Urinary bladder (tissue), 3 donors: ENCODE measurements at regions not wholly inside any gene's neighbourhood (a gene's known extent, or its start where the extent isn't known, plus 50 kb on each side); places are given as distances from the start of the nearest gene placed in this dataset.

Source experiments
- DNase-seq: peaks from one replicate; pipeline ENCODE4 v3.0.0-alpha.2; 2015; ENCODE audit errors: extremely low spot score
- H3K27ac ChIP-seq: one replicate; pipeline ENCODE4 v1.5.1; 2013; ENCODE audit warnings: low read depth, mild to moderate bottlenecking, moderate library complexity
- H3K36me3 ChIP-seq: one replicate; pipeline ENCODE4 v1.6.1; 2013; ENCODE audit warnings: mild to moderate bottlenecking, moderate library complexity; ENCODE audit not compliant: insufficient read depth
- H3K4me1 ChIP-seq: one replicate; pipeline ENCODE4 v1.6.1; 2013; ENCODE audit warnings: mild to moderate bottlenecking, moderate library complexity; ENCODE audit not compliant: insufficient read depth
- H3K4me3 ChIP-seq: one replicate; pipeline ENCODE4 v1.5.1; 2013; ENCODE audit warnings: low read depth, low read length
- WGBS: extraction: QIAGEN DNeasy Blood & Tissue Kit; methylation state at CpG from one replicate; pipeline ENCODE4 v1.1.7; 2013; 5-methylcytosine and 5-hydroxymethylcytosine counted together
- donor health status: healthy with polysubstance abuse.
- donor health status: healthy.

DNA sequence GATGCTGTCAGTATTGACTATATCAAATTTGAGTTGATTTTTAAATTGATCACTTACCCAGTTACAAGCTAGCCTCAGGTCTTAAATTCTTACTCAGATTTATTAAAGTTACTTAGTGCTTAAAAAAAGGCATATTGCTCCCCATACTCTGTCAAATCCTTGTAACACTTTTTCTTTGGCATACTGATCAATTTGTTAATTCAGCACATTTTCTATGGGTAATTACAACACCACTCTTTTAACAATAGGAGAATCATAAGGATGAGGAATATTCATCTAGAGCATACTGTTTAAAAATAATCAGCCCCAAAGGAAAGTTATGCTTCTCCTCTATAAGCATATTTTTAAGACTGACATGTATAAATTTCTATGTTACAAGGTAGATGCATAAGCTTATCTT is 482.5 kb downstream of the PABPC4L start:
- H3K36me3 ChIP-seq = no peaks in the 10 kb centered on the region

DNA sequence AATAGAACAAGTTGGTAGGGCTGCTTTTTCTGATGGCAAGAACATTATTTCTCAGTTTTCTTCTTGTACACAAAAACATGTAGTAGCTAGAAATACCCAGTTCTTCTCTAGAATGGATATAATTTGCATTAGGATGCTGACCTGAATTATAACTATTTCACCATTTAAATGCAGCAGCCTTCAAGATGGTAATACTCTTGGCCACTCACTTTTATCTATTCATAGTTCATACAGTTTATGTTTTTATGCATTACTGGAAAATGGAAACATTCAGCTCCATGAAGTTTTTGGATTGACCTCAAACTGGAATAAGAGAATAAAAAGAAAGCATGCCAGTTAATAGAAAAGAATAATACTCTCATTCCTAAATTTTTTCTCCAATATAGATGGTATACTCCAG is 487.4 kb downstream of the PABPC4L start:
- no peak for DNase-seq
- H3K4me3 ChIP-seq = no peak overlapping the region
- H3K4me1 ChIP-seq = no peaks in the 10 kb centered on the region
- no peak overlapping the region for H3K27ac ChIP-seq
- no peaks in the 10 kb centered on the region for H3K36me3 ChIP-seq

More for the DNA sequence above, 482.5 kb downstream of the PABPC4L start:
- no peaks in the 10 kb centered on the region for H3K4me1 ChIP-seq
- no peak overlapping the region for H3K4me3 ChIP-seq
- no peak for DNase-seq
- no peak overlapping the region for H3K27ac ChIP-seq

DNA sequence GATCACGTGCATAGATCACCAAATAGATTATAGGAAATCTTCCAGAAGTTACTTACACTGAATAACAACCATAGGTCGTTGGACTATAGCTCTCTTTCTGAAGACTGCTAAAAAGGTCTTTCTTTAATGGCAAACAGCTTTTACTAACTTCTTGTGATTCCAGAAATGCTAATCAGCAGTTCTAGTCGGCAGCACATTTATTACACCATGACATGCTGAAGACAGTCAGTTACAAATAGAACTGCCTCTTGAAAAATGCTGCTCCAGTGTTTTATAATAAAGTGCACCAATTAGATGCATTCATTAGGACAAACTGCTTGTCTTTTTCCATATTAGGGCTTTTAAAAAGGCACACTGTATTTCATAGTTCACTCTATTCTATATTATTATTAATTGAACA is 488.2 kb downstream of the PABPC4L start:
- no peak for DNase-seq
- H3K4me1 ChIP-seq = no peaks in the 10 kb centered on the region
- no peaks in the 10 kb centered on the region for H3K36me3 ChIP-seq
- no peak overlapping the region for H3K27ac ChIP-seq
- 46% methylated on average over 3 of the region's 3 CpGs for WGBS
- H3K4me3 ChIP-seq = no peak overlapping the region

DNA sequence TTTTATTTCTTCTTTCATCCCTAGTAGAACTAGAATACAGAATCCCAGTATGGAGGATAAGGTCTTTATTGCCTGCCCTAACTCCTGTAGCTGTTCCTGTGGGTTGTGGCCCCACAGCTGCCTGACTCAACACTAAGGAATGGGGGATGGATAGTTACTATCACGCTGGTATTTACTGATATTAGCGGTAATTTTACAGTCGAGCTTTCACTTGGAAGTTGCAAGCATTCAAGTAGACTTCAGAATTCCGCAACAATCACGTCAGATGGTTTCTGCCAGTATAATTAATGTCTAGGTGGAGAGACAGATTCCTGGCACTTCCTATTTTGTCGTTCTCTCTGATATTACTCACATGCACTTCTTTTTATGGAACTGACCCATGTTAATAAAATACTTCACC is 489.8 kb downstream of the PABPC4L start:
- no peak for DNase-seq
- no peaks in the 10 kb centered on the region for H3K4me1 ChIP-seq
- 44% methylated on average over 6 of the region's 6 CpGs for WGBS
- no peaks in the 10 kb centered on the region for H3K36me3 ChIP-seq
- H3K27ac ChIP-seq = no peak overlapping the region
- H3K4me3 ChIP-seq = no peak overlapping the region

DNA sequence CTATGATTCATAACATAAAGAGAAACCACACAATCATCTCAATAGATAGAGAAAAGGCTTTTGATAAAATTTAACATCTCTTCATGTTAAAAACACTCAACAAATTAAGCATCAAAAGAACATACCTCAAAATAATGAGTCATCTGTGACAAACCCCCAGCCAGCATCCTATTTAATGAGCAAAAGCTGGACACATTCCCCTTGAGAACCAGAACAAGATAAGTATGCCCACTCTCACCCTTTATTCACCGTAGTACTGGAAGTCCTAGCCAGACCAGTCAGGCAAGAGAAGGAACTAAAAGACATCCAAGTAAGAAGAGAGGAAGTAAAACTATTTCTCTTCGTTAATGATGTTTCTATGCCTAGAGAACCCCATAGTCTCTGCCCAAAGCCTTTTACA is 507.2 kb downstream of the PABPC4L start:
- no peak for DNase-seq
- WGBS = 78% methylated on average over 2 of the region's 2 CpGs
- Histone ChIP-seq H3K27ac (no peak overlapping the region), H3K36me3 (no peaks in the 10 kb centered on the region), H3K4me1 (no peaks in the 10 kb centered on the region), H3K4me3 (no peak overlapping the region)

DNA sequence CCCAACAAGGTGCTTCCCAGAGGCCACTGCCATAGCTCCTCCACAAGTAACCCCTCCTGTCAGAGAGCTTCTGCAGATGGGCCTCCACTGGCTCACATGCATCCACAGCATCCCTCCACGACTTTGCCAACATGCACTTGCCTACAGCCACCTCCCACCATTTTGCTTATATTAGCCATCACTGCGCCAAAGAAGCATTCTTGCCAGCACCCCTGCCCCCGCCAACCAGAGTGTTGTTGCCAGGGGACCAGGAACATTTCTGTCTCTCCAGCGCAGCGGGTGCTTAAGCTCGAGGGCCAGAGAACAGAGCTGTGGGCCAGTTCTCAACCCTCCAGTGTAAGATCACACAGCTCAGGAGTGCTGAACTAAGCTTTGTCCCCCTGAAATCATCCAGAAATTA is 517.6 kb downstream of the PABPC4L start:
- DNase-seq = no peak
- 84% methylated on average over 6 of the region's 6 CpGs for WGBS
- Histone ChIP-seq H3K36me3 (no peaks in the 10 kb centered on the region), H3K4me1 (no peaks in the 10 kb centered on the region), H3K4me3 (no peak overlapping the region), H3K27ac (no peak overlapping the region)

DNA sequence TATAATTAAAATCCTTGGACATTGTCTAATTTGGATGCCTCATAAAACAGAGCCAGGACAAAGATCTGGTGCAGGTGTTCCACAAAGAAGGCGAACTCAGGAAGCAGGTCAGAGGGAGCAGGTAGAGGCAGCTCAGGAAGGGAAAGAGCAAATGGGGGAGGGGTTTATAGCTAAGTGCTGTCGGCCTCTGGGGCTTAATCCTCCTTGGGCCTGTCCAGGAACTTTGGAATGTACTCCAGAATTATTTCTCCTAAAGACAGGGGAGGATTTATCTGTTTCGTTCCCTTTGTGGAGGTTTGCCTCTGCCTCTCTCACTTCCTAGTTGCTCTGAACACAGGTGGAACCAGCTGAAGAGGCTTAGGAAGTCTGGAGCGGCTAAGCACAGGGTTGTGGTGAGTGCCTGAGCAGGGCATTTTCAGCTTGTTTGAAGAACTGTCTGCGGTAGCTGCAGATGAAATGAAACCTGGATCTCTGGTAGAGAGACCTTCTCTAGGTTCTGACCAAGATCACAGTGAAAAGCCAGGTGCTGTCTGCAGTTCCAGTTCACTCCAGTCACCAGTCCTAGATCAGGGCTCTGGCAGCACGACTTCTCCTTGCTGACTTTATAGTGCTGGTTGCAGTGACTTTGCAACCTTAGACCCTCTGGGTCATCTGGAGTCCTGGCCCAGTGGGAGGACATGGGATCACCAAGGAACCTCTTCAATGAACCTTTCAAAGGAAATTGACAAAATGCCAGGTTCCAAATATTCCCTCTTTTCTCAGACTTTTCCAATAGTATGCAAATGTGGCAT is 519.2 kb downstream of the PCDH10 start:
- DNase-seq = no peak
- WGBS = 46% methylated on average over 6 of the region's 6 CpGs
- Histone ChIP-seq H3K36me3 (no peaks in the 10 kb centered on the region), H3K4me1 (no peaks in the 10 kb centered on the region), H3K4me3 (no peak overlapping the region), H3K27ac (no peak overlapping the region)

DNA sequence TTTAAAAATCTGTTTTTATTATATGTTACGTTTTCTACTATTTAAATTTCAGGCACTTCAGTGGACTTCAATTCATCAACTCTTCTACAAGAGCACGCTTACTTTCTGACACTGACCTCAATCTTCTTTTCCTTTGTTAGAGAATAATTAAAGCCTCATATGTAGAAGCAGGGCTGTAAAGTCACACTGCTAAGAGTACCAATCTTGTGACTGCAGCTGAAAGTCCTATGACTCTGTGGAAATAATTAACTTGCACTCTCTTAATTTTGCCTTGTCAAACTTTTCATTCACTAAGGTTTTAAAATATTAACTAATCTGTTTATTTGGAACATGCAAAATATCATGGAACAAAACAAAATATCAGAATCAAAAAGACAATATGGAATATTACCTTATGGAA is 498.1 kb downstream of the PCDH10 start:
- no peaks in the 10 kb centered on the region for H3K4me1 ChIP-seq
- no peak for DNase-seq
- WGBS = 44% methylated on average over 2 of the region's 2 CpGs
- no peaks in the 10 kb centered on the region for H3K36me3 ChIP-seq
- no peak overlapping the region for H3K27ac ChIP-seq
- no peak overlapping the region for H3K4me3 ChIP-seq

DNA sequence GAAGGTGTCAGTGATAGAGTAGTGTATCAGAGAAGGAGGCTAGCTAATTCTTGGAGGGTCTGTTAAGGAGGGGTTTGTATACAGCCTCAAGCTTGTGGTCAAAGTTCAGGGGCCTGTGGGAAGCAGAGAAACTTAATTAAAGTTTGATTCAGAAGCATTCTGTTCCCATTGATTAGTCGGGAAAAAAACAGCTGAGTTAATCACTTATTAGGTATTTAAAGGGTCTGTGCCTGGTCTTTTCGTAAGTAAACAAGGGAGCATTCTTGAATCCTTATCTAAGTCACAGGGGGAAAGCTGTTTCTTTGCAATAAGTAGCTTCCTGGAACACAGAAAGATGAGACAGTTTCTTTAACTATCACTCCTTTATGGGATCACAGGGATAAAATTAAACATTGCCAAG is 492.1 kb downstream of the PCDH10 start:
- Histone ChIP-seq H3K4me3 (no peak overlapping the region), H3K36me3 (no peaks in the 10 kb centered on the region), H3K4me1 (no peaks in the 10 kb centered on the region), H3K27ac (no peak overlapping the region)
- no peak for DNase-seq
- 31% methylated on average over 2 of the region's 2 CpGs for WGBS

DNA sequence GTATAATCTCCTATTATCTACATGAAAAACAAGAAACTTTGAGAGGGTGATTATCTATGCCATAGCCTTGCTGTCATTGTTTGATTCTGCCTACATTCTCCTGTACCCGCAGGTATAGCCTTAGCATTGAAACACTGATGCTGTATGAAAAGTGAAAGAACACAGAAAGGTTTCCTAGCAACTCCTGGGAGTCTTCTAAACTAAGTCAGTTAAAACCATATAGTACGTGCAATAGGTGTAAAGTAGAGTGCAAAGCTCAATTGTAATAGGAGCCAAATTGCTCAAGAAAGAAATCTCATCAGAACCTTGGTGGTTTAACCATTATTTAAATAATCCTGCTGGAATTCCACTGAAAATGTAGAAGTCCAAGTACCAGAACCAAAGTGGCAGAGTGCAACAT is 489.7 kb downstream of the PCDH10 start:
- no peak for DNase-seq

DNA sequence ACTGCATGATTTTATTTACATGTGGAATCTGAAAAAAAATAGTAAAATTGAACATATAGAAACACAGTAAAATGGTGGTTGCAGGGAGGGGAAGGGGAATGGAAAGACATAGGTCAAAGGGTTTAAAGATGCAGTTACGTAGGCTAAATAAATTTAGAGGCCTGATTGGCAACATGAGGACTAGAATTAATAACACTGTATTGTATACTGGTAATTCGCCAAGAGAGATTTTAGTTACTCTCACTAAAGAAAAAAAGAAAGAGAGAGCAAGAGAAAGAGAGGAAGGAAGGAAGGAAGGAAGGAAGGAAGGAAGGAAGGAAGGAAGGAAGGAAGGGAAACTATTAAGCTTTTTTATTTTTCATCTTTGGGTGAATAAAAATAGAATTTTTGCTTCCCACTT is 488.1 kb downstream of the PCDH10 start:
- 89% methylated on average over 2 of the region's 2 CpGs for WGBS
- Histone ChIP-seq H3K4me1 (no peaks in the 10 kb centered on the region), H3K27ac (no peak overlapping the region), H3K4me3 (no peak overlapping the region), H3K36me3 (no peaks in the 10 kb centered on the region)
- no peak for DNase-seq

More for the DNA sequence above, 489.7 kb downstream of the PCDH10 start:
- H3K36me3 ChIP-seq = no peaks in the 10 kb centered on the region
- WGBS = 87% methylated on average over 2 of the region's 2 CpGs
- no peak overlapping the region for H3K4me3 ChIP-seq
- H3K4me1 ChIP-seq = no peaks in the 10 kb centered on the region
- H3K27ac ChIP-seq = no peak overlapping the region

DNA sequence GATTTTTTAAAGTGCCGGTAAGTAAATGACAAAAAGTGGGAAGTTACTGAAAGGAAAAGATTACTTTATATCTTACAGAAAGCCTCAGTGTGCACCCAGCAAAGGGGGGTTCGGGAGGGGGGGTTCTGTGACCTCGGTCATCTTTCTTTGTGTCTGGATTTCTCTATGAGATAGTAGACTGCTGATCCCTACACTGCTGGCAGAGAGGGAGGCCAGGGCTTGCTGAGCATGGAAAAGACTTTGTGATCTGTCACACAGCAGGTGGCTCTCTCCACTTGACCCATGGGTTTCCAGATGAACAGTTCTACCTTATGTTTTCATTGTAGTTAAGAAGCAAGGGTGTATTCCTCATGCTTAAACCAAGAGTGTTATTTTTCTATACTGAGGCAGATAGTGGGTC is 475.6 kb downstream of the PCDH10 start:
- H3K27ac ChIP-seq = no peak overlapping the region
- no peak for DNase-seq
- no peak overlapping the region for H3K4me3 ChIP-seq
- H3K4me1 ChIP-seq = no peaks in the 10 kb centered on the region
- WGBS = 24% methylated on average over 3 of the region's 3 CpGs
- H3K36me3 ChIP-seq = no peaks in the 10 kb centered on the region

DNA sequence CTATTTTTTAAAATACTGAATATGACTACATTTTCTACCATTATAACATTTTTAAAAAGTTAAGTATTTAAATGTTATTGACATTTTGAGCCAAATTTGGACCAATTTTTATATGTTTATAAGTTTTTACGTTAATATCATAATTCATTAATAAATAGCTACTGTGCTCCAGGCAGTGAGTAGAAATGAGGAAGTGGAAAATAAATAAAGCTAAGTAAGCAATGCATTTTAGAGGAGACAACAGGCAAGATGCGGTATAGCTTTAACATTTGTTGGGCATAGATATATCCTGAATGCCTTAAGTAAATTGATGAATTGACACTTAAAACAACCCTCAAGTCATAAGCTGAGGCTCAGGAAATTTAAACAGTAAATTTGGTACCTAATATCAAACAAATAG is 474.8 kb downstream of the PCDH10 start:
- Histone ChIP-seq H3K4me3 (no peak overlapping the region), H3K27ac (no peak overlapping the region), H3K36me3 (no peaks in the 10 kb centered on the region), H3K4me1 (no peaks in the 10 kb centered on the region)
- 86% methylated on average over 2 of the region's 2 CpGs for WGBS
- DNase-seq = no peak

DNA sequence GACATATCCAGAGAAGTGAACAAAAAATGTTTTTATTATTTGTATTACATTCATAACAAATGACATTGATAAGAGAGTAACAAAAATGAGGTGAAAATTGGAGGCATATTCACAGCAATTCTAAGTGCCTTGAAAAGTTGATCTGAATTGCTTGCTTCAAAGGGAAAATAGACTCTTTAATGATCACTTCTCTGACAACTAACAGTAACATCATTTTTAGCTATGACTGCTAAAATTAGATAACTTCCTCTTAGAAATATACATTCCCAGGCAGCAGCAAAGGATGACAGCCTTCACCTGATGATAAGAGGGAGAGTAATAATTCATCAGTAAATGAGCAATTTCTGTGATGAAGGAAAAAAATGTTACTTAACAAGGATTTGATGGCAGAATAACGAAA is 472.5 kb downstream of the PCDH10 start:
- 94% methylated on average over 1 of the region's 1 CpG for WGBS
- no peak for DNase-seq
- Histone ChIP-seq H3K4me3 (no peak overlapping the region), H3K36me3 (no peaks in the 10 kb centered on the region), H3K4me1 (no peaks in the 10 kb centered on the region), H3K27ac (no peak overlapping the region)

DNA sequence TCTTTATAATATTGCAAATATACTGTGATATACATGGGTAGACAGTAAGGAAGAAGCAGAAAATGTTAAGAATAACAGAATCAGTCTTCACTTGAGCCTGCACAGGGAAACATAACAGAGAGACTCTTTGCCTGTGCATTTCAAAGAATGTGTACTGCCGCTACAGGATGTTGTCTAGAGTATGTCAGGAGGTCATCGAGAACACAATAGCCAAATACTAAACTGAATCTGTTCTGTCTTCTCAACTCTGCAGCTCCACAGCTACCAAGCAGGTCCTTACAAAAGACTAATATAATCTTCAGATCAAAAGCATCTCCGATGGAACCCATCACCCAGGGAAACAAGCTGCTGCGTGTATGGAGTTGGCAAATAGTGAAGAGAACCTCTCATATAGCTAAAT is 471.5 kb downstream of the PCDH10 start:
- 41% methylated on average over 4 of the region's 4 CpGs for WGBS
- no peak overlapping the region for H3K27ac ChIP-seq
- no peaks in the 10 kb centered on the region for H3K36me3 ChIP-seq
- no peak for DNase-seq
- H3K4me1 ChIP-seq = no peaks in the 10 kb centered on the region
- H3K4me3 ChIP-seq = no peak overlapping the region
